Fibroblast of skin of left biceps (primary cell): ENCODE measurements at regions not wholly inside any gene's neighbourhood (a gene's known extent, or its start where the extent isn't known, plus 50 kb on each side); places are given as distances from the start of the nearest gene placed in this dataset.
A peak's percentile ranks its signal among the peaks of the same experiment; 100 is the strongest.

ENCODE experiments used
- DNase-seq, 2 experiments: peaks; one replicate each; pipeline ENCODE4 v3.0.0-alpha.2; 2013; ENCODE audit warnings: low read depth in 2 of 2

DNA sequence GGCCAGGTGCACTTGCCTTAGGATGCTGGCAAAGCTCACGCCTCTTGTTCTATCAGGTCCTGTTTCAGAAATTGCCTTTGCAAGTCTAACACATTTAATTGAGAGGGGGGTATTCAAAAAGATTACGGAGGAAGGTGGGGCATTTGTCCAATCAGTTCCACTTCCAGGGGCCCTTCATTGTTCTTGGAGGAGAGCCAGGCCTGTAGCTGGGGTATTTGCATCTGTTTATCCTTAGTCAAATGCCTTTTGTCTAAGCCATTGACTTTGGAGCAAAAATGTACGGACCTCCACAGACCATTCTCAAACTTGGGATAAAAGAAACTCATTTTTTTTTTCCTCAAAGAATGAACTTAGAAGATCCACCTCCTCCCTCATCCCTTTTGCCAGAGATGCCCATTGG is 582.0 kb downstream of the BCL11B start:
- DNase-seq = no peak

DNA sequence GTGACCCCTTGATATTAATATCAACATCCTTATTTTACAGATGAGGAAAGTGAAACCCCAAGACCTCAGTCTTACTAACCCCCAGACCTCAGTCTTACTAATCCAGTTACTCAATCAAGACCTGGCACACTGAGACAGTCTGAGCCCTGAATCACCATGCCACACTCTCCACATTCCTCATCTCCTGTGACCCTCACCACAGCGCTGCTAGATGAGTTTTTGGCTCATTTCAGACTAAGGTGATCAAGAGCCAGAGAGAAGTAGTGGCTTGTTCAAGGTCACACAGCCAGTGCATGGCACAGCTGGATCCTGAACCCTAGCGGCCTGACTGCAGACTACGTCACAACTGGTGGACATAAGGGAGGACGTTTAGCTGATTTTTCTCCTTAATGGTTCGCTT is 579.2 kb downstream of the BCL11B start:
- DNase-seq = no peak

DNA sequence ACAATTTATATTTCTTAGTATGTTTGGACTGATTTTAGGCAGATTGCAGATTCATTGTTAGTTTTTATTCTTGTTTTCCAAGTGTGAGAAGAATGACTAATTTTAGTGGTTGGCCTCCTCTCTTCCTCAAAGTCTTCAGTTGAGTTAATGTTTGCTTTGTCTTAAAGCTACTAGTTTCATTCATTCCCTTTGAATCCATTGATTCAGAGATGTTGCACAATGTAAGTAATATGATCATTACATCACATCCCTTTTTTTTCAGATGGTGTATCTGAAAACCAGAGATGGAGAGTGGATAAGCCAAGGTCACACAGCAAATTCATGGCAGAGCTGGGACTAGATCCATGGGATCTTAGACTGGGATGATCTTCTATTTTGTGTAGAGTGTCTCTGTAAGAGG is 577.5 kb downstream of the BCL11B start:
- DNase-seq = no peak

DNA sequence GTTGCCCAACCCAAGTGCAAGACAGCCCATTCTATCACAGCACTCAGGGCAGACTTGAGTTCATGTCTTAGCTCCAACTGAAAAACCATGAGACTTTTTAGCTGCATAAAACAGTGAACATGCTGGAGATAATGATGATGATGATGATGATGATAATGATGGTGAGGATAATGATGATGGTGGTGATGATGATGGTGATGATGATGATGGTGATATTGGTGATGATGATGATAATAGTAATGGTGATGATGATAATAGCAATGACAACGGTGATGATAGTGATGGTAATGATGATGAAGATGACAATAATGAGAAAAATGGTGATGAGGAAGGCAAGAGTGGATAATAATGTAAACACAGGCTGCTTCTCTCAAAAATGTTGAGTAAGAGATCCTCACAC is 576.2 kb downstream of the BCL11B start:
- no peak for DNase-seq

DNA sequence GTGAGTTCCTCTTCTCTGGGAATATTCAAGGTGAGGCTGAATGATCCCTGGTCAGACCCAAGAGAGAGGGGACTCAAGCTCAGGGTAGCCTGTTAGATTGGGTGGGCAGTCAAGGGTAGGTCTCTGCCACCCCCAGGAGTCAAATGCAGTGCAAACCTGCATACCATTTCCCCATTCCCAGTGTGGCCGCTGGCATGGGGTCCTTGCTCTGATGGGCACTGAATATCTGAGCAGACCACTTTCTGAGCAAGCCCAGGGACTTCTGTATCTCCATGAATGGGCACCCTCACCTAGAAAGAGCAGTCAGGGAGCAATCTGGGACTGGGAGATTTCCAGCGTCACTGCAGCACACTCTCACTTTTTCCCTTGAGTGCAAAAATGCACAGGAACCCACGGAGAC is 573.7 kb downstream of the BCL11B start:
- no peak for DNase-seq

DNA sequence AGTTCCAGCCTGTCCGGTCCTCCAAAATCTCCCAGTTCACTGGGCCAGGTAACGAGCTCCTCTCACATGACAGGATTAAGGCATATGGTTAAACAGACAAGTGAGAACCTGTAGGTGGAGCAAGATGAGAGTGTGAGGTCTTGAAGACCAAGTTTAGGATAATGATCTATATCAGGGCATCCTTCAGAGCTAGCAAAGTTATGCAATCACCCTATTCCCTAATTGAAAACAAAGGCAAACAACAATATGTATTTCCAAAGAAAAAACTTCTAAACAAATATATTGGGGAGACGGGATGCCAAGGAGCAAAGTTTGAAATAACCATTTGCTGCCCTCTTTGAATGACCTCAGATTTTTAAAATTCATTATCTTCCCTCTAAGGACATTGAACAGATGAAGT is 571.2 kb downstream of the BCL11B start:
- DNase-seq = no peak

DNA sequence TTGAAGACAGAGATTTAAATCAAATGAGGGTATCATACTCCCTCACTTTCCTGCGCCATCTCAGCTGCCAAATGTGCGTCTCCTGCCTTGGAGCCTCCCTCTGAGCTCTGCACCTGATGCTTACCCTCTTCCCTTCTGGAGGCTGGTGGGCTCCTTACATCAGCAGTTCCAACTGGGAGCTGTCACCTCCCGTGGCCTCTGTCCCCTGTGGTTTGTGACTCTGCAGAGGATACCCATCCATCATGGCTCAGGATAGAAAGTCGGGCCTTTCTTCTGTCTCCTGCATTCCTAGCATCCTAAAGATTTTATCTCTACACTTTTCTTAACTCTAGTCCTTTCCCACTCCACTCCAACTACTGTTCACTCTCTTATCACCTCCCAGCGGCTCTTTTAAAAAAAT is 570.6 kb downstream of the BCL11B start:
- DNase-seq = no peak

DNA sequence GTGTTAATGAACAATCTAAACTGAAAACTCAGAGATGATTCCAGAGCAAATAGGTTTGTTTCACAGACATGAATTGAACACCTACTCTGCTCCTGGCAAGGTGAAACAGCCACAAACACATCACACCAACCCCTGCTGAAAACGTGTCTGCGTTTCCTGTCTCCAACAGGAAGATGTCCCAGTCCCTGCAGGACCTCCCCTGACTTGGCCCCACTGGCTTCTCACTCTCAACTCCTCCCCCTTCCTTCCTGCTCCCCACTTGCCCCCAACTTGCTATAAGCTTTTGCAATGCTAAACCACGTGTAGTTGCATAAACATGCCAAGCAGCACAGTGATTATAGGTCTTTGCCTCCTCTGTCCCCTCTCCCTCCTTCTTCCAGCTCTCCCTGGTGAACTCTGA is 567.6 kb downstream of the BCL11B start:
- no peak for DNase-seq

DNA sequence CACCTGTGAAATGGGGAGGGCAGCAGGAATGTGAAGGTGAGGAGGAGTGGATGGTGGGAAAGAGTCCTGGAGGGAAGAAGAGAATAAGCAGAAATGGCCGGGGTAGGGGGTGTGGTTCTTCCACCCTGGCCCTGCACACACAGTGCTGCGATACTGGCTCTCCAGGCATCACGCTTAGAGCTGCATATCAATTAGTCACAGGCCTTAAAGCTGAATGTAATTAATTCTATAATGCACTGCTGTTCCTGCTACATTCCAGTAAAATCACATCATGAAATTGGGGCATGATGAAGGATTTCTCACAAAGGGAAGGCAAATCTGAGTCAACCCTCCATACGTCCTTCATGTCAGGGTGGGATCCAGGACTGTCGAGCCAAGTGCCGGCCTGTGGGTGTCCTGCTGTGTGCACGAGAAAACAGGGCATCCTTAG is 566.1 kb downstream of the BCL11B start:
- DNase-seq = peak; percentile 16 to 25

DNA sequence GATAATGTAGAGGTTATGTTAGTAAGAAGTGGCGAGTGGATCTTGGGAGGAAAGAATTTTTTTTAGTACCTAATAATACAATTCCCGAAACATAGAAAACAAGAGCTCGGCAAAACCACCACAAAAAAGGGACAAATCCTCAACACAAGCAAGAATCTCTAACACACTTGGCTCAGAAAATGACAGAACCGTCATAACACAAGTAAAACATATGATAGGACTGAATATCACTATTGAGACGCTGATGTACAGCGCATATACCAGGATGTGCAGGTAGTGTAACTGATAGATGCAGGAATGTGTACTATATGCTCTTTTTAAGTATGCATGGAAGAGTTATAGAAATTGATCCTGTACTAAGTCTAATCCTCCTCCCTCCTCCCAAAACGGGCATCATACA is 564.5 kb downstream of the BCL11B start:
- DNase-seq = no peak

DNA sequence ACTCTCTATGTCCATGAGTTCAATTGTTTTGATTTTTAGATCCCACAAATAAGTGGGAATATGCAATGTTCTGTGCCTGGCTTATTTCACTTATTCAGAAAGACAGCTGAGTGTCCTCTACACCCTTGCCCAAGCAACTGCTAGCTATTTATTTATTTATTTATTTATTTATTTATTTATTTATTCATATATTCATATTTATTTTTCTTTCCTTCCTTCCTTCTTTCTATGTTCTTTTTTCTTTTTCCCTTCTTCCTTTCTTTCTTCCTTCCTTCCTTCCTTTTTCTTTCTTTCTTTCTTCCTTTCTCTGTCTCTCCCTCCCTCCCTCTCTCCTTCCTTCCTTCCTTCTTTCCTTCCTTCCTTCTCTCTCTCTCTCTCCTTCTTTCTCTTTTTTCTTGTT is 563.4 kb downstream of the BCL11B start:
- no peak for DNase-seq

DNA sequence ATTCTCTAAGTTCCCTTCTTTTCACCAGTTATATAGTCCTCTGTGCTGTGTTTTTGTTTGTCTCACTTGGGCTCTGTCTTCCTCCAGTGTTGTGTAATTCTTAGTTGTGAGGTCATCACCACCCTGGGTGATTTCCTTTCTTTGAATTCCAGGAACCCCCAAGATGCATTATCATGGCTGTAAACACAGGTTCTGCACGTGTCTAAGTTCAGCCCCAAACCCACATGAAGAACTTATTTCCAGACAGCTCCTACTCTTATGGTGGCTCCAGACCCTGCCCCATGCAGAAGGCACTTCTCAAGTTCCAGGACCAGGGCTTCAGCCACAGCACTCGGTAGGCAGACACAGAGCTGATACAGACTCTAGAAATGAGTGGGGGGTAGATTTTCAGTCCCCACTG is 560.5 kb downstream of the BCL11B start:
- no peak for DNase-seq

DNA sequence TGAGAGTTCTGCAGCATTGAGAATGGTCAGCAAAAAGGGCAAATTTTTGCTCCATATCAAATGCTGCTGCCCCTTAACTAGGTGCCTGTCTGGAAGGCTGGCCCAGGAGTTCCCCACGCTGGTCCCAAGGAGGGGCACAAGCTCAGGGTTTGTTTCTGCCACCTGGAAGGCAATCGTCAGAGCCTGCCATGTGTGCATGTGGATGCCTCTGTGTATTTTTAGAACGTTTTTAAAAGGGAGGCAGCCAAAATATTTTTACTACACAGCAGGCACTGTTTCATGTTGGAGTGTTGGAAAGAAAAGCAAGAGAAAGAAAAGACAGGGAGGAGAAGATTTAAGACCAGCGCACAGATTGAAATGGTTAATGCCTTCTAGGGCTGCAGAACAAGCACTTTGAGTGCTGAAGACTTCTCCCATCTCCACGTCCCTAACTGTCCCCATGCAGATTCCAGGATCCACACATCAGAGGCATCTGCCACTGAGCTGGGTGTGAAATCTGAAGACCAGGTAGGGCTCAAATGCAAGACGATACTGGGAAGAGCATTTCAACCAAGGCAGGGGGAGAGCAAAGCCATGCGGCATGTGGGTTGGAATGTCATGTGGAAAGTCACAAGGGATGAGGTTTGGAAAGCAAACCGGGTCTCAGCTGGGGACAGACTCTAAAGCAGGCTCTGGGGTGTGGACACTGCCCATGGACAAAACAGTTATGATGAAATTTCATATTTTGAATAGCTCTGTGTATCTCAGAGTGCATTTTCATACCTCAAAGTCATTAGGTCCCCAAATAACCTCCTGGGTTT is 557.2 kb downstream of the BCL11B start:
- DNase-seq = no peak

DNA sequence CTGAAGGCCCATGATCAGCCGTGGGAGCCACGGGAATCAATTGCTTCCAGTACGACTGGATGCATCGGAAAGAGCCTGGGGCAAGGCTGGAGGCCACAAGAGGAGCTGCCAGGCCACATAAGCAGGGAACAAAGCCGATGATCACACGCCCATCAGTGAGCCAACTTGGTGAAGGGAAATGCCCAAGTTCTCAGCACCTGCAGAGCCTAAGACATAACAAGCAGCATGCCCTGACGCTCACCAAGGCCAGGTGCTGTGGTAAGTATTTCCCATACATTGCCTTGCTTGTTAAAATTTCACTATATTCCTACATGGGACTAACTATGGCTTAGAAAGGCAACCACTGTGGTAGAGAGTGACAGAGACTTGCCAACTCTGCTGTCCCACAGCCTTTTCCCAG is 555.9 kb downstream of the BCL11B start:
- DNase-seq = no peak

DNA sequence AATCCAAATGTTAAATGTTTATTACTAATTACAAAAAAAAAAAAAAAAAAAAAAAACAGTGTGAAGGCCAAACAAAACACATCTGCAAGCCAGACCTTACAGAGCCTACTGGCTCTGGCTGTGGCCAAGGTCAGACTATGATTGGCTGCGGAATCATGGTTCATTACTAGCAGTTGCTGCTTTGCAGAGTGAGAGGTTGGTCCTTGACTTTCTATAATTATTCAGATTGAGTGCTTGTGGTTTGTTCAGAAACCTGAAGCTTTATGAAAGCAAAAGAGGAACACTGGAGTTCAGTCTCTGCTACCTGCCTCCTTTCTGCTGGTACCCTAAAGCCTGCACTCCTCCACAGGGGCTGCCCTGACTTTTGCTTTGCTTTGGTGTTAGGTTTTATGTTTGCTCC is 550.9 kb downstream of the BCL11B start:
- no peak for DNase-seq

DNA sequence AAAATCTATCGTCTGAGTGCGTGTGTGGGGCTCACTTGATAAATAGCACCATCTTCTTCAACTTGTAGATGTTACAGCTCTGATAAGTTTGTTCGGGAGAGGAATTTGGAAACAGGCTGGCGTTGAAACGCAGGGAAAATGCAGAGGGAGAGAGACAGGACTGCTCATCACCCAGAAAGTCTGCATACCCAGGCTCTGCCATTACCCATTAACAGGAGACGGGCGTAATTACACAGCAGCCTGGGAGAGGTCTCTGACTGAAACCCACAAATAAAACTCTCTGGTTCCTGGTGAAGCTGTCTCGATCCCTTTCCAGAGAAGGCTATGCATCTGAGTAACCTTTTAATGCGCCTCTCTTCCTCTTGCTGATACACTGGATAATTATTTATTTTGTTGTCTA is 547.3 kb downstream of the BCL11B start:
- no peak for DNase-seq

DNA sequence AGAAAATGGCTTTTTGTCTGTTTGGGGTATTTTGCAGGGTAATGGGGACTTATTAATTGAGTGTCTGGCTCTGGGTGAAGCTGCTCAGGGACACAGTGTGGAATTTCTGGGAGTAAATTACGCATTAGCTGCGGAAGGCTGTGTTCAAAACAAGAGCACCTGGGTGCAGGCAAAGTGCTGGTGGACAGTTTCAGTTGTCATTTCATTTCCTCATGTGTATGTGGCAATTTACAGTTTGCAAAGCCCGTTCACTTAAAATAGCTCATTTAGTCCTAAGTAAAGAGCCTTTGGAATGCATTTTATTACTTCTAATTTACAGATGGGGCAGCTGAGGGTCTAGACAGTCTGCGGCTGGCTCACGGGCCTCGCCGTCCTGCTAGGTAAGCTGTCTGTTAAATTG is 546.8 kb downstream of the BCL11B start:
- no peak for DNase-seq

DNA sequence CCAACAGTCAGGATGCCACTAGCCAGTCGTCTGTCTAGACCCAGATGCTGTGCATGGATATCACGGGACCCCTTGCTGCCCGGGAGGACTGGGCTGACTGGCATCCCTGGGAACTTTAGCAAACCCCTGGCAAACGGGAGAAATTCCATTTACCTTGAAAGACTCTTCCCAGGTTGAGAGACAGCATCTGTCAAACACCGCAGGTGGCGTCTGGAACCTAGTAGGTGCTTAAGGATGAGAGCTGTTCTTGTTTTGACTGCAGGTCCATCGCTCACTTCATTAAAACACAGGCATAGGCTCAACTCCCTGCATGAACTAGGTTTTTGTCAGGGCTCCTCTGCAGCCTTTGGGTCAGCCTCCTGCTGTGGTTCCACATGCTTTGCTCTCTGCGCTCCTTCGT is 546.3 kb downstream of the BCL11B start:
- no peak for DNase-seq

DNA sequence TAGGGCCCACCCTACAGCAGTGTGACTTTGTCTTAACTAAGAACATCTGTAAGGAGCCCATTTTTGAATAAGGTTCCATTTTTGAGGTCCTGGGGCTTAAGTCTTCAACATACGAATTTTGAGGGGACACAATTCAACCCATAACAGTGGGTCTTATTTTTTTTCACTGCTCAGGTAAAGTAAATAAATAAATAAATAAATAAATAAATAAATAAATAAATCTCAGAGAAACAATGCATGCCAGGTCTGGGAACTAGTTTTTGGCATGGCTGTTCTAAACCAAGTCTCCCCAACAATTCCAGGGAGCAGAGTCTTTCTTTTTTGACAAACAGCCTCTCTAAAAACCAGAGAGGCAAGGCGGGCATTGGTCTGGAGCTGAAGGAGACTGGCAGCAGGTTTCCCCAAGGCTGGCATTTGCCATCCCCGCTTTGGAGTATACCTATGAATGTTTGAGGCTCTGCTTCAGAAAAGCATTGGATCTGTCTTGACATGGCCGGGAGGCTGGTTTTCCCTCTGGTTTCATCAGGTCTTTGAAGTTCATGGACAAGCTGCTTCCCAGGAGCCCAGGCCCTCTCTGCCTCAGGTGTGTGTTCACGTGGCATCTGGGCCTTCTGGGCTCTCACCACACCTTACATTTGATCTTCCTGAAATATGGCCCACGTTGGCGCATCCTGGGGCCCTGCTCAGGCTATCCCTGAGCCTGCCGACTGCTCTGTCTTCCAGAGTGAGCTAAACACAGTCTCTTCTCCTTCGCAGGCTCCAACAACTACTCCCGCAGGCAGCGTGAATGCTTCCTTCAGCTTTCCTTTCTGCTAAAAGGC is 545.2 kb downstream of the BCL11B start:
- no peak for DNase-seq

DNA sequence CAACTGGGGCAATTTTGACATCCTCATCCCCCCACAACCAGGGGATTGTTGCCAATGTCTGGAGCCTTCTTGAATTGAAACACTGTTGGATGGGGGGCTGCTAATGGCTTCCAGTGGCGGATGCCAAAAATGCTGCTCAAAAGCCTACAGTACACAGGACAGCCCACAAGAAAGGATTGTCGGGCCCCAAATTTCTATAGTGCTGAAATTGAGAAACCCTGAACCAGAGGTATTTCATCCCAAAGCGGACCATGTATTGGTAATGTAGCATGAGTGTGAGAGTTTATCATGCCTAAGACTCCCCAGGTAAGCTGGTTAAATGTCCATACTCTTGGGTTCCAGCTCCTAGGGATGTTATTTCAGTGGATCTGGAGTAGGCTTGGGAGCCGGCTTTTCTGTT is 544.0 kb downstream of the BCL11B start:
- no peak for DNase-seq

DNA sequence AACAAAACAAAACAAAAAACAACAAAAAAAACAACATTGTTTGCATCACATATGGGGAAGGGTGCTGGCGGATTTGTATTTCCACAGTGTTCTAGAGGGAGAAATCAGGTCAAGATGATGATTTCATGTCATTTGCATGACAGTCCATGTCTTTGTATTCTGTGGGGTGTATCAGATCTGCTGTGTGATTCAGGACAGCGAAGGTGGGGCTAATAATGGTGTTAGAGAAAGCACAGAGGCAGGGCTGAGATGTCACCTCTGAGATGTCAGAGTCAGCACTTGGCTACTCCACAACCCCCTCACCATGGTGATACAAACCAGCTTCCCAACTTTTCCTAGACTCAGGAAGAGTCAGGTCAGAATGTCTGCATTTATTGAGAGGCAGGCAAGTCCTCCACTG is 543.2 kb downstream of the BCL11B start:
- DNase-seq = no peak

DNA sequence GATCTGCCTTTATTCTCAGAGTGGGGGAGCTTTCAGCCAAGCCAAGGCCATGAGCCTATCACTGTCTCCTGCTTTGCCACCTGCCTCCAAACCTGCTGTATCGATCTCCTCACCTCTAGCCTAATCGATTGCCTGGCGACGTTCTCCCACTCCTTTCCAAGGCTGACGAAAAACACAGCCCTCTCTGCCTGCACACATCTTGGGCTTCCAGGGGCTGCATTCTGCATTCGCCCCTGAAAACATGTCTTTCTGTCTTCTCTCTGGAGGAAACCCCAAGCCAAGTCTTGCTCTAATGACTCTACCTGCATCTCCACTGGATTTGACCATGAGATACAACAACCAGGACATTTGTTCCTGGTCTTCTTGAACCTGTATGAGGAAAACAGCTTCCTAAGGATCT is 540.7 kb downstream of the BCL11B start:
- DNase-seq = no peak

DNA sequence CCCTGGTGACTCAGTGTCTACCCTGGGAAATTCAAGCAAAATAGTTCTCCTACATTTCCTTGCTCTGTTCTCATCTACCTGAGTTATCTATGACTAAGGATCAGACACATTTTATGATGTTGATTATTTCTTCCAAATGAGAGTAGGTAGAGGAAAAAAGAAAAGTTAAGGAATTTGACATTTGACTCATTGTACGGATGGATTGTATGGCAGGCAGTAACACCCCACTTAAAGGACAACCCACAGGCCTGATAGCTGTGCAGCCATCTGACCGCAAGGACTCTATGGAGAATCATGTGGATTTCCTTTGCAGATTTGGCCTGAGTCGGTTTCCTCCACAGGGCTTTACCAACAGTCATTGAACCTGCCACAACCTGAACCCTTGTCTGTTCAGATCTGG is 540.3 kb downstream of the BCL11B start:
- no peak for DNase-seq
